Mesenchymal stem cell (in vitro differentiated cells and primary cell): ENCODE measurements at regions not wholly inside any gene's neighbourhood (a gene's known extent, or its start where the extent isn't known, plus 50 kb on each side); places are given as distances from the start of the nearest gene placed in this dataset.

Source experiments
- DNase-seq: peaks from one replicate; pipeline ENCODE4 v3.0.0-alpha.2; 2013
- H2AFZ ChIP-seq: one replicate; pipeline ENCODE4 v1.6.1; 2013; ENCODE audit warnings: low read depth, mild to moderate bottlenecking, control low read depth, inconsistent platforms, low read length, moderate library complexity
- H2AK5ac ChIP-seq: 2 replicates; pipeline ENCODE4 v1.6.1; 2013; ENCODE audit warnings: low read length, moderate library complexity, mild to moderate bottlenecking, inconsistent platforms; ENCODE audit not compliant: severe bottlenecking
- H2BK120ac ChIP-seq: one replicate; pipeline ENCODE4 v1.6.1; 2013; ENCODE audit warnings: low read depth, mild to moderate bottlenecking, inconsistent platforms, low read length, moderate library complexity
- H2BK12ac ChIP-seq, 2 experiments: one replicate each; pipeline ENCODE4 v1.6.1; 2013; ENCODE audit warnings: inconsistent platforms in 2 of 2, low read length in 2 of 2, mild to moderate bottlenecking in 2 of 2, moderate library complexity in 2 of 2, control low read depth in 1 of 2
- H2BK15ac ChIP-seq: one replicate; pipeline ENCODE4 v1.6.1; 2013; ENCODE audit warnings: mild to moderate bottlenecking, low read depth, inconsistent platforms; ENCODE audit not compliant: poor library complexity, severe bottlenecking
- H2BK5ac ChIP-seq: 2 replicates; pipeline ENCODE4 v1.6.1; 2013; ENCODE audit warnings: low read depth, mild to moderate bottlenecking, low read length, control low read depth, inconsistent platforms; ENCODE audit not compliant: poor library complexity, severe bottlenecking
- H3K14ac ChIP-seq, 2 experiments: one replicate each; pipeline ENCODE4 v1.6.1; 2013; ENCODE audit warnings: inconsistent platforms in 2 of 2, low read length in 2 of 2, control low read depth in 1 of 2, mild to moderate bottlenecking in 1 of 2, moderate library complexity in 1 of 2
- H3K18ac ChIP-seq, 2 experiments: one replicate each; pipeline ENCODE4 v1.6.1; 2013; ENCODE audit warnings: inconsistent platforms in 2 of 2, low read length in 2 of 2, control low read depth in 1 of 2, low read depth in 1 of 2, mild to moderate bottlenecking in 1 of 2
- H3K23ac ChIP-seq, 2 experiments: one replicate each; pipeline ENCODE4 v1.6.1; 2013; ENCODE audit warnings: inconsistent platforms in 2 of 2, low read length in 2 of 2, mild to moderate bottlenecking in 2 of 2, moderate library complexity in 2 of 2, control low read depth in 1 of 2
- H3K27ac ChIP-seq: 2 replicates; pipeline ENCODE4 v1.5.1; 2013; ENCODE audit warnings: mild to moderate bottlenecking, moderate library complexity, low read length, control low read depth, inconsistent platforms; ENCODE audit not compliant: poor library complexity, severe bottlenecking
- H3K27me3 ChIP-seq, 2 experiments: 2 replicates each; pipeline versions ENCODE4 v1.6.1 to v1.7.0; 2013; ENCODE audit warnings: low read length in 2 of 2, mild to moderate bottlenecking in 2 of 2, moderate library complexity in 2 of 2, control low read depth in 1 of 2, inconsistent platforms in 1 of 2; ENCODE audit not compliant: control insufficient read depth in 1 of 2, insufficient read depth in 1 of 2
- H3K36me3 ChIP-seq, 2 experiments: 2 replicates each; pipeline versions ENCODE4 v1.6.1 to v1.7.0; 2013; ENCODE audit warnings: low read length in 2 of 2, control low read depth in 1 of 2, inconsistent platforms in 1 of 2, low read depth in 1 of 2, mild to moderate bottlenecking in 1 of 2; ENCODE audit not compliant: insufficient read depth in 2 of 2, control insufficient read depth in 1 of 2
- H3K4ac ChIP-seq, 2 experiments: one replicate each; pipeline ENCODE4 v1.6.1; 2013; ENCODE audit warnings: inconsistent platforms in 2 of 2, low read length in 2 of 2, mild to moderate bottlenecking in 2 of 2, moderate library complexity in 2 of 2, control low read depth in 1 of 2, low read depth in 1 of 2
- H3K4me1 ChIP-seq: 2 replicates; pipeline ENCODE4 v1.6.1; 2013; ENCODE audit warnings: low read depth, low read length, control low read depth; ENCODE audit not compliant: control insufficient read depth, insufficient read depth
- H3K4me2 ChIP-seq: 2 replicates; pipeline ENCODE4 v1.6.1; 2013; ENCODE audit warnings: low read length, mild to moderate bottlenecking, inconsistent platforms; ENCODE audit not compliant: poor library complexity, severe bottlenecking
- H3K4me3 ChIP-seq, 2 experiments: 2 replicates each; pipeline versions ENCODE4 v1.5.1 to v1.7.0; 2013; ENCODE audit warnings: low read length in 2 of 2, mild to moderate bottlenecking in 2 of 2, control low read depth in 1 of 2, low read depth in 1 of 2; ENCODE audit not compliant: insufficient read depth in 1 of 2
- H3K79me1 ChIP-seq: replicated peaks from 2 replicates; pipeline ENCODE4 v1.6.1; 2013; ENCODE audit warnings: mild to moderate bottlenecking, control low read depth, low read length, inconsistent platforms; ENCODE audit not compliant: poor library complexity, severe bottlenecking
- H3K9ac ChIP-seq: 2 replicates; pipeline ENCODE4 v1.7.0; 2013; ENCODE audit warnings: mild to moderate bottlenecking, low read length, moderate library complexity
- H3K9me3 ChIP-seq: 2 replicates; pipeline ENCODE4 v1.7.0; 2013; ENCODE audit warnings: mild to moderate bottlenecking, low read length; ENCODE audit not compliant: control insufficient read depth
- H4K8ac ChIP-seq: one replicate; pipeline ENCODE4 v1.6.1; 2013; ENCODE audit warnings: inconsistent platforms, mild to moderate bottlenecking, low read length, moderate library complexity
- H4K91ac ChIP-seq: one replicate; pipeline ENCODE4 v1.6.1; 2013; ENCODE audit warnings: mild to moderate bottlenecking, low read length, inconsistent platforms
- WGBS: methylation state at CpG from one replicate; pipeline ENCODE4 v1.1.7; 2013; ENCODE audit warnings: mixed read lengths; 5-methylcytosine and 5-hydroxymethylcytosine counted together

DNA sequence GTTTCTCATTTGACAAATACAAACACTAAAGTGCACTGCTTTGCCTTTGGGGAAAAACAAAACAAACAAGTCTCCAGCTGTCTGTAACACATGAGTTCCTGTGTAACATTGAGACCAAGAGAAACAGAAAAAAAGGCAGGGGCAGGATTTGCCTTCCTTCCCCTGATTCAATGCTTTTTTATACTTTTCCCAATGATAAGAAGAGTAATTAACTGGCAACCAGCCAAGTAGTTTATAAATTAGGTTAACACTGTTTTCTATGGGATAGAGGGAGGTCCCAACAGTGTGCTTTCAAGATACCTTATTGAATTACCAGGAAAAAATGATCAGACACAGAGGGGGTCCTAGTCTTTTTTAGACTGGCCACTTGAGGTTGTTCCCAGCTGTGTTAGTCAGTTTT lies 346.8 kb downstream of the TRIM36 start:
- H3K79me1 ChIP-seq, result no peaks in the 10 kb centered on the region
- no peak overlapping the region for H2BK5ac ChIP-seq
- no peak for DNase-seq
- no peak overlapping the region for H2AK5ac ChIP-seq
- no peak overlapping the region for H2BK15ac ChIP-seq
- no peaks in the 10 kb centered on the region for H3K36me3 ChIP-seq
- H3K4me3 ChIP-seq, result no peak overlapping the region
- no peaks in the 10 kb centered on the region for H3K4me1 ChIP-seq
- no peak overlapping the region for H3K27ac ChIP-seq
- H3K4ac ChIP-seq, result no peak overlapping the region
- H2BK12ac ChIP-seq, result no peak overlapping the region
- no peak overlapping the region for H3K4me2 ChIP-seq
- no peaks in the 10 kb centered on the region for H3K27me3 ChIP-seq
- H4K8ac ChIP-seq, result no peak overlapping the region
- no peak overlapping the region for H3K18ac ChIP-seq
- no peak overlapping the region for H4K91ac ChIP-seq
- no peak overlapping the region for H3K14ac ChIP-seq
- no peak overlapping the region for H2BK120ac ChIP-seq
- no peak overlapping the region for H3K9ac ChIP-seq
- peaks cover 6% of the 10 kb centered on the region for H3K9me3 ChIP-seq
- no peak overlapping the region for H3K23ac ChIP-seq
- H2AFZ ChIP-seq, result no peak overlapping the region

DNA sequence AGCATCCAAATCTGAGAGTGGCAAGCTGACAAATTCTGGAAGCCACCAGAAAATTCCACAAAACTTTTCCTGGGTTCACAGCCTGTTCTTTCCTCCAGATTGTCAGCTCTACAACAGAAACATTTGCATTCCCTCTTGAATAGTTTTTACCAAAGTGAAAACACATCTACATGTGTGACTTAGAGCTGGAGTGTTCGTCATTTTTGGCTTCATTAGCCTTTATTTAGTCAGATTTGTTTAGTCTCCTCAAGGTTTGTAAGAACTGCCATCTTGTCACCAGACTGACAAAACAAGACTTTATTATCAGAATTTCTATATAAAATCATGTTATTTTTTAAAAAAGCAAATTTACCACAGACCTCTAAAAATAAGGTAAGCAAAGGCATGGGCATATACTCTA lies 347.3 kb downstream of the TRIM36 start:
- H3K4me2 ChIP-seq, result no peak overlapping the region
- no peak overlapping the region for H4K91ac ChIP-seq
- no CpG with 5 or more reads among the region's 1 CpG for WGBS
- H3K79me1 ChIP-seq, result no peaks in the 10 kb centered on the region
- H2AFZ ChIP-seq, result no peak overlapping the region
- H3K14ac ChIP-seq, result no peak overlapping the region
- no peak for DNase-seq
- no peak overlapping the region for H3K4ac ChIP-seq
- no peak overlapping the region for H3K18ac ChIP-seq
- no peak overlapping the region for H2BK5ac ChIP-seq
- H3K36me3 ChIP-seq, result no peaks in the 10 kb centered on the region
- no peak overlapping the region for H2BK120ac ChIP-seq
- no peak overlapping the region for H3K23ac ChIP-seq
- H3K9me3 ChIP-seq, result peaks cover 6% of the 10 kb centered on the region
- no peak overlapping the region for H3K4me3 ChIP-seq
- H3K27ac ChIP-seq, result no peak overlapping the region
- no peaks in the 10 kb centered on the region for H3K4me1 ChIP-seq
- no peaks in the 10 kb centered on the region for H3K27me3 ChIP-seq
- no peak overlapping the region for H2BK15ac ChIP-seq
- no peak overlapping the region for H4K8ac ChIP-seq
- no peak overlapping the region for H2AK5ac ChIP-seq
- H2BK12ac ChIP-seq, result no peak overlapping the region
- H3K9ac ChIP-seq, result no peak overlapping the region

DNA sequence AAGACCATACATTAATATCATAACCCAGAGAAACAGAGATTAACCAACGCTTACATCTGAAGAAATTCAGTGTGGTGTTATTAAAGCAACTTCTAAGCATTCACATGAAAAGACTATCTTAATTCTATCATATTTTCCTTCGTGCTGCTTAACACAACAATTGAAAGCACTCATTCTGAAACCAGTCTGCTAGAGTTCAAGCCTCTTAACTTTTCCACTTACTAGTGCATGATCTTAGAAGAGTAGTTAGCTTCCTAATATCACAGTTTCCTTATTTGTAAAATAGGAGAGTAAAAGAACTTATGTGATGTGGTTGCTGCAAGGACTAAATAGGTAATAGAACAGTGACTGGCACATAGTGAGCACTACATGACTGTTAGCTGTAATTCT lies 379.3 kb downstream of the TRIM36 start:
- no peak overlapping the region for H4K91ac ChIP-seq
- no peak overlapping the region for H2BK15ac ChIP-seq
- H2BK120ac ChIP-seq, result no peak overlapping the region
- no peaks in the 10 kb centered on the region for H3K4me1 ChIP-seq
- no peak overlapping the region for H2BK5ac ChIP-seq
- H2AK5ac ChIP-seq, result no peak overlapping the region
- H3K4me2 ChIP-seq, result no peak overlapping the region
- no peak overlapping the region for H3K14ac ChIP-seq
- peaks cover 0 to 4% of the 10 kb centered on the region in 2 experiments for H3K27me3 ChIP-seq
- no peak overlapping the region for H3K18ac ChIP-seq
- H4K8ac ChIP-seq, result no peak overlapping the region
- no peak overlapping the region for H3K27ac ChIP-seq
- no peak overlapping the region for H3K23ac ChIP-seq
- H2BK12ac ChIP-seq, result no peak overlapping the region
- no peaks in the 10 kb centered on the region for H3K9me3 ChIP-seq
- H2AFZ ChIP-seq, result no peak overlapping the region
- H3K4ac ChIP-seq, result no peak overlapping the region
- no peak overlapping the region for H3K9ac ChIP-seq
- no peaks in the 10 kb centered on the region for H3K36me3 ChIP-seq
- no peak overlapping the region for H3K4me3 ChIP-seq
- WGBS, result 76% methylated on average over 2 of the region's 2 CpGs
- H3K79me1 ChIP-seq, result no peaks in the 10 kb centered on the region
- DNase-seq, result no peak

DNA sequence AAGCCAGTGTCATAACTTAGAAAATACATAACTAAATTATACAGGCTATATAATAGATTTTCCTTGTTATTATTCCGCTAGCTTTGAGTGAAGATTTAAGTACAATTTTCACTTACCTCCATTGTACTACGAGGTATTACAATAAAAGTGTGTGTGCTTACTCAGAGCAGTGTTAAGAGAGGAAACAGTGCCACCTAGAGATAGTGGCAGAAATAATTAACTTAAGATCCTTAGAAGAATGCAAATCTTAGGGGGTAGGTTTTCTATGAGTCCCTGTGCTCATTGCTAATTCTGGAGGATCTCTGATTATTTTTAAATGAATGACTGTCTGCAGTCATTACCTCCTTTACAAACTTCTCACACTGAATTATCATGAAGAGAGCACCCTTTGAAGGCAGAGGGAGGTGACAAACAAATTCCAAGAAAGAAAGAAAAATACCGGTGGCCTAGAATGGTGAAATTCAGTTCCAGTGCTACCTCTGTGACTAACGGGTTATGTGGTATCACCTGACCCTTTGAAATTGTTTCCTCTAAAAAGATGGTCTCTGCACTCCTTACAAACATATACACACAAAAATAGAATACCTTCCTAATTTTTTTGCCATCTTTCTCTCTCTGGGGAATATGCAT lies 379.8 kb downstream of the TRIM36 start:
- Histone ChIP-seq H3K23ac (no peak overlapping the region), H3K79me1 (no peaks in the 10 kb centered on the region), H3K9me3 (no peaks in the 10 kb centered on the region), H3K27me3 (peaks cover 0 to 4% of the 10 kb centered on the region in 2 experiments), H2BK5ac (no peak overlapping the region), H3K4me2 (no peak overlapping the region), H3K4ac (no peak overlapping the region), H3K4me3 (no peak overlapping the region), H3K4me1 (no peaks in the 10 kb centered on the region), H2BK120ac (no peak overlapping the region), H3K27ac (no peak overlapping the region), H3K18ac (no peak overlapping the region), H2AK5ac (no peak overlapping the region), H3K14ac (no peak overlapping the region), H3K9ac (no peak overlapping the region), H3K36me3 (no peaks in the 10 kb centered on the region), H2AFZ (no peak overlapping the region), H2BK12ac (no peak overlapping the region), H2BK15ac (no peak overlapping the region), H4K91ac (no peak overlapping the region), H4K8ac (no peak overlapping the region)
- 48% methylated on average over 3 of the region's 4 CpGs for WGBS
- peak; percentile 58 for DNase-seq
